Stimulated activated CD4-positive, alpha-beta T cell treated with anti-CD3 and anti-CD28 coated beads, Interleukin-2, amount 100 ng/mL, for 24 hours (primary cell): ENCODE measurements at regions not wholly inside any gene's neighbourhood (a gene's known extent, or its start where the extent isn't known, plus 50 kb on each side); places are given as distances from the start of the nearest gene placed in this dataset.

Source experiments
- DNase-seq, 2 donors: peaks; one replicate each; pipeline ENCODE4 v3.0.0-alpha.2; 2020

GRCh38 chr5:68161156-68161555, 54.4 kb upstream of the PIK3R1 start:
- DNase-seq, result no peak

GRCh38 chr5:68159224-68159951, 56.2 kb upstream of the PIK3R1 start:
- no peak for DNase-seq

DNA sequence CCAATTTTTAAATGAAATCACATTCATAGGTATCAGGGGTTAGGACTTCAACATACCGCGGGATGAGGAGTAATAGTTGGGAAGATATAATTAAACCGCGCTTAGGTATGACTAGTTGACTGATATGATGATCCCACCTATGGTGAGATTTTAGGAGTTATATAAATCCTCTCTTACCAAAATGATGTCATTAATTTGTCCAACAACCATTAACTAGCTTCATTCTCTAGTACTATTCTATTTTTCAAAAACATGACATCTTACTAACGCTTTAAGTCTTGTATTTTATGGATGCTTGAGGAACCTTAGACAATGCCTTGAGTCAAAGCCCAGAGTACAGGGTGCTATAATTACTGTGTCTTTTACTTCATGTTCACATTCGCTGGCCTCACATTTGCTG, 59.6 kb upstream of the PIK3R1 start:
- no peak for DNase-seq

- no peak for DNase-seq
These were observed 61.3 kb upstream of the PIK3R1 start for GRCh38 chr5:68154119-68154857.

- no peak for DNase-seq
These were observed 63.7 kb upstream of the PIK3R1 start for GRCh38 chr5:68151812-68152211.

DNA sequence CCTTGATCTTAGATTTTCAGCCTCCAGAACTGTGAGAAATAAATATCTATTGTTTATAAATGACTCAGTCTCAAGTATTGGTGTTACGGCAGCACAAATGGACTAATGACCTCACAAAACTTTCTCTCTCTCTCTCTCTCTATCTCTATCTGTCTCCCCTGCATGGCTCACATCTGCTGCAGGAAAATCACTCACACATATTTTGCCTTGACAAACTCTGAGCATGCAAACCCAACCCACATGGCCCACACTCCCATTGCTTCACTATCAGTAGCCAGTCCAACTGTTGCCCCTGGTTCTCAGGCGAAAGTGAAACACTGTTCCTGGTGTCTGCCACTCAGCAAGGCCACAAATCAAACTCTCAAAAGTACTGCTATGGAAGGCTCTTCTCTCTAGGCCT, 66.4 kb upstream of the PIK3R1 start:
- no peak for DNase-seq

GRCh38 chr5:68148096-68148495, 67.5 kb upstream of the PIK3R1 start:
- DNase-seq, result no peak

DNA sequence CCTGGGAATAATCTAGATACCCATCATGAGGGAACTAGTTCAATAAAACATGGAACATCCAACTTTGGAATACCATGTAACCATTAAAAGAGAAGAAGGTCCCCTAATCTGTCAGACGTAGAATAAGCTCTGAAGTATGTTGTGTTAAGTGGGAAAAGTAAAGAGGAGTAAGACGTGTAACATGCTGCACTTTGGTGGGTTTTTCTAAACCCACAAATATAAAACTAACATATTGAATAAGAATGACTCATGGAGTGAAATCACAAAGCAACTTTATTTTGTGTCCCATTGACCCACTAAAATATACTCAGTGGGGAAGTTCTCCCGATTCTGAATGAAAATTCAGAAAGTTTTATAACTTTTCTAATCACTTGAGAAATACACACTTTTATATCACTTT, 67.9 kb upstream of the PIK3R1 start:
- DNase-seq, result no peak

GRCh38 chr5:68141494-68141893, 74.1 kb upstream of the PIK3R1 start:
- no peak for DNase-seq

DNA sequence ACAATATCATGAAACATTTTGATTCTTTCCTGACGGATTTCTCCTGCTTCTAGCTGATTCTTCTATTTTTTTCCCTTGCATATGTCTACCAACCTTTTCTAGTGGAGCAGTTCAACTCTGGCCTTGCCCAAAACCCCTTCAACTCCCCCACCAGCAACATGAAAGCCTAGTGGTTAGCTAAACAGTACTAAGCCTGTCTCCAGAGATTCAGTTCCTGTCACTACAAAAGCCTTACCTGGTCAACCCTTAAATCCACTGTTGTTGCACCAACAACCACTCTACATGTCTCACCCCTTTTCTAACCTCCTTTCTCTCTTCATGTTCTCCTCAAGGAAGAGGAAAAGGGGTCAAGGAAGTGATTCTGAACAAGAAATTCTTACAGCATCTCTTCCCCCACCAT, 74.8 kb upstream of the PIK3R1 start:
- DNase-seq, result no peak

DNA sequence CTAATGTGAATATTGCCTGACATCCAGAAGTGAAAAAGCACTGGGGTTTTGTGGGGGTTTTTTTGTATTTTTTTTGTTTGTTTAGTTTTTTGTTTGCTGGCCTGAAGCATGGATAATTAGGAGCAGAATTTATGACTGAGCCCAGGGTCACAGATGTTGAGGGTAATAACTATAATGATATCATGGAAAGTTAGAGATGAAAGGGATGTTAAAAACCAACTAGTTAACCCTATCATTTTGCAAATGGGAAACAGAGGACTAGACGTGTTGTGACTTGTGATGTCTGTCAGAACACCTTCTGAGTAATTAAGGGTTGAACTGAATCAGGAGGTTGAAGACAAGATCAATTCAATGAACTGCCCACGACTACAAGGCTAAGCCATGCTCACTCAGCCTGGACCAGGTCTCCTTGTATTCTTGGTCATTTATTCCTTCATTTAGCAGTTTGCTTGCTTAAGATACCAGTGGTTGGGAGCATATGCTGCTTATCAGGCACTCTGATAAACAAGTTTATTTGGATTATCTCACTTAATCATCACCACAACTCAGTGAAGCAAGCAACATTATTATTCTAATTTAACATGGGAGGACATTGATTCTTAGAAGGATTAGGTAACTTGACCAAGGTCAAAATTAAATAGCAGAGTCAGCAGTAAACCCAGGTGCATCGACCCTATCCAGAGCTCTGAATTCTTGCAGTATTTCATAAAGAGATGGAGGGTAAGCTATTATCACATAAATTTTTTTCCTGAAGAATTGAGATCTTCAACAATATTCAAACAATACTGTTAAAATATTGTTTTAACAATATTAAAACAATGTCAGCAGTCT, 75.7 kb upstream of the PIK3R1 start:
- DNase-seq, result no peak

DNA sequence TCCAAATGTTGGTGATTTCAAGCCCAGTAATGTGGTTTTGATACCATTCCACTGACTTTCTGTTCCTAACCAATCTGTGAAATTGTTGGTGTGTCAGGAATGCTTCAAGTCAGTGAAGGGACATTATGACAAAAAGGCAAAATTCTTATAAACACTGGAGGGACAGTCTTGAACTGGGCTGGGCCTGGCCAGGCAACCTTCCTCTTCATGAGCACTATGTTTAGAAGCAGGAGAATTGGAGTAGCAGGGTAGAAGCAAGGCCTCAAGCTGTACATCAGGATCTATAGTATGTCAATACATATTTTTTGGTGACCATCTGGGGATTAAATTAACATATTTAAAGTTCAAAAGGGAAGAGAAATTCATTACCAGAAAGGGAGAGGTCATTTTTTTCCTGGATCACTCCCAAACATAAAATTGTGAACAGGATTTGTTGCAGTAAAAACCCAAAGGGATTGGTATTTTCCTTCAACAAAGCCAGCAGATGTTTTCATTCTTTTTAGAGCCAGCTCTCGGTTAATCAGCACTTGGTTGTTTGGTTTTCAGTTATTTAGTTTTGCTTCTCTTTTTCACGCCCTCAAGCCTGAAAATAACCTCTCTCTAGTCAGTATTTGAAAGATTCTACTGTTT, 77.9 kb upstream of the PIK3R1 start:
- DNase-seq, result no peak

GRCh38 chr5:68134669-68135313, 80.8 kb upstream of the PIK3R1 start:
- no peak for DNase-seq

- DNase-seq, result no peak
These were observed 81.4 kb upstream of the PIK3R1 start for GRCh38 chr5:68134033-68134668.

GRCh38 chr5:68130253-68130652, 85.3 kb upstream of the PIK3R1 start:
- DNase-seq, result no peak

DNA sequence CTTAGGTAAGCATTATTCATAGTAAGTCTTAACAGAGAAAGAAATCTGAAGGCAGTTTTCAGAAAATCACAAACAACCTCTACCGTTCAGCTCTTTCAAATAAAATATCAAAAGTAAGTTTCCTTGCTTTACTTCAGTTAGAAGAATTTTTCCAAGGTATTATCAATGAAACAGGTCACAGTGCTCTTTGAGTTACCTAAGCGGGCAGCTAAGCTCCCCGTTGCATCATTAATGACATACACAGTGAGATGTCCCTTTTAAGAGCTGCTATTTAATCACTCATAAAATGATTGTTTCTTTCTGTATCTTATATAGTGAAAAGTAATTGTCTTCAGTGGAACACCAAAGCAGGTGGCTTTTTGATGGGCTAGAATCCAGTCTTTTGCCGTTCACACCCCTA, 86.2 kb upstream of the PIK3R1 start:
- no peak for DNase-seq

DNA sequence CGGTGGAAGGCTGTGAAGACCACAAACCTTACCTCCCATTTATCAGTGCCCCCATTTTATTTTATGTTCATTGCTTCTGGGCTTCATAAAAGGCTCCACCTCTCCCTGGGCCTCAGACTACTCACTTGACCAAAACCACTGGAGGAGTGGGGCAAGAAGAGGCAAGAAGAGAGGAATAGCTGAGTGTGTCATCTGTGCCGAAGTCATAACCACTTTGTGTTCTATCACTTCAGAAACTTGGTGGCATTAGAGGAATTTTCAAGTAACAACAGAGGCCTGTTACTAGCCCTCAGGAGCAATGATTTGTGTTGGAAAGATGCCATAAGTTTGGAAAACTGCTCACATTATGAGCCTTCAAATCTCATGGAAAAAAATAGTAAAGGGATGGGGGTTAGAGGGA, 88.7 kb upstream of the PIK3R1 start:
- no peak for DNase-seq

GRCh38 chr5:68122439-68123328, 92.9 kb upstream of the PIK3R1 start:
- DNase-seq, result no peak

DNA sequence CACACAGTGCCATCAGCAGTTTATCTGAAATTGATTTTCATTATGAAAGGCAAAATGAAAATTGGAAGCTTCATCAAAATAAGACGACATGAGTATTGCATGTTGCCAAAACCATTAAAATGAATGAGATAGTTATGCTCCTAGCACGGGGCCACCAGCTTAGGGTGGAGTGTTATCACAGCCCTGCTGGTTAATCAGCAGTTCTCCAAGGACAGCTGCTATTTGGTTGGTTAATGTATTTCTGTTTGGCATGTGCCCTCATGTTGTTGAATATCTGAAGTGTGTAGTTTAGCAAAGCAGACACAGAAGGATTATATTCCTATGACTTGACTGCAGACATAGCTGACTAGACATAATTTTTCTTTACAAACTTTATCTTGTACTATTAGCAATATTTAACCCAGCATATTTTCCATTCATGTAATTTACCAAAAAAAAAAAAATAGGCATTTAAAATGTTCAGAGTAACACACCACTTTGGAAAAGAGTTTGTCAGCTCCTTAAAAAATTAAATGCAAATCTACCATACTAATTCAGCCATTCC, 98.6 kb upstream of the PIK3R1 start:
- no peak for DNase-seq

- DNase-seq, result no peak
These were observed 99.1 kb upstream of the PIK3R1 start for GRCh38 chr5:68116408-68116807.

DNA sequence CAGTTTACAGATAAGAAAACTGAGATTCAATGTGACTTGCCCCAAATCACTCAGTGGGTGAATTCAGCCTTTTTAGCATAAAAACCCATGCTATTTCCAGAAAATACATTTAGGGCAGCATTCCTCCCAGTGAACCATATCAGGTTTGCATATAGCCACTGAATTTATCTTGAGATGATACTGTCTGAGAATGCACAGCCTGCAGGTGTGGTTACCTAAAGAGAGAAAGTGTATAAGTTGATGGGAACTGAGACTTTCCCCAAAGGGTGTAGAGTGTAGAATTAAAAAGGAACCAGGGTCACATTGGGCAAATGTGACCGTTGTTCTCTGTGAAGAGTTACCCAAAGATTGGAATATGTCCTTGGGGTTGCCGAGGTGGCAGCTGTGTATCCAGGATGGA, 100.0 kb upstream of the PIK3R1 start:
- no peak for DNase-seq
